ENCODE measurements at regions not wholly inside any gene's neighbourhood (a gene's known extent, or its start where the extent isn't known, plus 50 kb on each side); places are given as distances from the start of the nearest gene placed in this dataset.

DNA sequence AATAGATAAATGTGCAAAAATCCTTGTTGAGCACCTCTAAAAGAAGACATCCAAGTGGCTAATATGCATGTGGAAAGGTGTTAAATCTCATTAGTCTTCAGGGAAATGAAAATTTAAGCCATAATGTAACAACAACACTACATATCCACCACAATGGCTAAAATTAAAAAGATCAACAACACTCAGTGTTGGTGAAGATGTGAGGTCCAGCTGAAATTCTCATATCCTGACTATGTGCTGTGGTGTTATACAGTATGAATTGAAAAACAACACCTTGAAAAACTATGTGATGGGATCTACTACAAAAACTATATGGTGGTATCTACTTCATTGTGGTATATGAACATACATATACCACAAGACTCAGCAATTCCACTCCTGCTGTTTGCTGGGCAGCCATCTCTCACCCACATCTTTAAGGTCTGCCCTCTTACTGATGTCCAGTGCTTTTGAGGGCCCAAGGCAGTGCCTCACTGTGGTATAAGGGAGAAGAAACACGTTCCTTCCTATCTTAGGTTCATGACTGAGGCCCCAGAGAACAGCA, 146.4 kb downstream of the CD83 start:
- TF ChIP-seq EZH2 (IDR thresholded peaks at IDR 0.05; ENCODE audit: low read length, missing control alignments): no peak
- Histone ChIP-seq H3K36me3 (ENCODE audit: control insufficient read depth, insufficient read depth, low read length) (no peaks in the 10 kb centered on the region), H2AFZ (ENCODE audit: low read length) (no peak overlapping the region), H3K9me3 (ENCODE audit: control insufficient read depth, insufficient read depth, low read depth, low read length) (no peaks in the 10 kb centered on the region), H3K79me2 (ENCODE audit: control insufficient read depth, insufficient read depth, low read length) (no peaks in the 10 kb centered on the region), H3K27ac (ENCODE audit: insufficient read depth, low read length) (no peak overlapping the region), H3K4me3 (replicated peaks in 1 of 4; ENCODE audit: control extremely low read depth in 1 of 4, insufficient read depth in 1 of 4, low read depth in 3 of 4, low read length in 4 of 4) (no peak overlapping the region), H3K27me3 (ENCODE audit: control insufficient read depth, insufficient read depth, low read length) (peaks cover 4% of the 10 kb centered on the region), H3K9ac (ENCODE audit: insufficient read depth, low read length) (no peak overlapping the region), H3K4me2 (ENCODE audit: extremely low read depth, insufficient read depth, low read length) (no peak overlapping the region), H4K20me1 (ENCODE audit: control insufficient read depth, extremely low read depth, insufficient read depth, low read length) (no peaks in the 10 kb centered on the region), H3K4me1 (ENCODE audit: control insufficient read depth, extremely low read depth, insufficient read depth, low read length) (no peaks in the 10 kb centered on the region)
- no peak for DNase-seq (ENCODE audit: low read depth in 2 of 2)

DNA sequence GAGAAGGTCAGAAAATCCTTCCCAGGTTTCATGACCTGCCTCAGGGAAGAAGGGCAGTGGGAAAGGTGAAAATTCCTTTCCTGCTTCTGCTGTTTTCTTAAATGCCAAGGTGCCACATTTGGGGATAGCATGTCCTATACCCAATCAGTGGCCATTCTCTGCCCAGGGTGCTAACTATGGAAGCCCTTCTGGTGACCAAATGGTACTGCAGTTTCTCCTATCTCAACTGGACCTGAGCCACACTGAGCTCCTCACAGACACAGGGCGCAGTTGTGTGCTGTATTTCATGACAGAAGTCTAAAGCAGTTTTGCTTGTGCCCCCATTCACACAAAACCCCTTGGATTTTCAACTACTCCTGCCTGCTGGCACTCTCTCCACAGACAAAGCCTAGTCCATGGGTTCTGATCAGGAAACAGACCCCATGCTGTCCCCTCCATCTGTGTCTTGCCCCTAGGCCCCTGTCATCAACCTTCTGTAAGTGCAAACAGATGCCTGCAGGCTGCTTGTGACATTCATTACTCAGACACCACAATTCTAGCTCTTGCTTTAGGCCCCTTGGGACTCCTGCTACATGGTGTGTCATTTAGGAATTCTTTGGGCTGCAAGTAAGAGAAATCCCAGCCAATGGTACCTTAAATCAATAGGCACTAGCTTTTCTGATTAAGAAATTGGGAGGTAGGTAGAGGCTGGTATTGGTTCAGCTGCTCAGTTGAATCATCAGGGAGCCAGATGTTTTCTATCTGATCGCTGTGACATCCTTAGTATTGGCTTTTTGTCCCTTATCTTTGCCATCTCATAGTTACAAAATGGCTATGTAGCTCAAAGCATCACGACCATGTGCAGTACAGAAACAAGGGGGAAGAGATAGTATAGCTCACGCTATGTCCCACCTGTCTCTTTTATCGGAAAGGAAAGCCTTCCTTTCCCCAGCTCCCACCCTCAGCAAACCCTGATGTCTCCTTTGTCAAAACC, 147.8 kb downstream of the CD83 start:
- Histone ChIP-seq H3K27ac (ENCODE audit: insufficient read depth, low read length) (no peak overlapping the region), H3K4me3 (replicated peaks in 1 of 4; ENCODE audit: control extremely low read depth in 1 of 4, insufficient read depth in 1 of 4, low read depth in 3 of 4, low read length in 4 of 4) (no peak overlapping the region)
- no peak for DNase-seq (ENCODE audit: low read depth in 2 of 2)

DNA sequence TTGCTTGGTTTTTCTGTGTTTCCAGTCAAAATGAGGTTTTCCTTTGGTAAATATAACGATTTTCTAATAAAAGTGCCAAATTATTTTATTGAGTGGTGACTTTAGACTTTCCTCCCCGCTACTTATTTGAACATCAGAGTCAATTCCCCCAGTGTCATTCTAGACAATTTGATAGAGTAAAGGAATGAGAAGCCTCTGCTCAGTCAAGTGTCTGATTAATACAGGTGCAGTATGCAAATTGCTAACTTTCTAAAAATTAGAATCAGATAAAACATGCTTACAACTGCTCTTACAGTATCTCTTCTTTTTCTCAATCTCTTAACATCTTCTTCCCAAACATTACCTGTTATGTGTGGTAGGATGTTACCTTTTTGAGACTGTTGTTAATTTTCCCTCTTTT, 148.7 kb downstream of the CD83 start:
- Histone ChIP-seq H3K9me3 (ENCODE audit: control insufficient read depth, insufficient read depth, low read depth, low read length) (no peaks in the 10 kb centered on the region), H4K20me1 (ENCODE audit: control insufficient read depth, extremely low read depth, insufficient read depth, low read length) (no peaks in the 10 kb centered on the region), H3K36me3 (ENCODE audit: control insufficient read depth, insufficient read depth, low read length) (no peaks in the 10 kb centered on the region), H3K27ac (ENCODE audit: insufficient read depth, low read length) (no peak overlapping the region), H3K27me3 (ENCODE audit: control insufficient read depth, insufficient read depth, low read length) (peaks cover 4% of the 10 kb centered on the region), H3K79me2 (ENCODE audit: control insufficient read depth, insufficient read depth, low read length) (no peaks in the 10 kb centered on the region), H3K4me2 (ENCODE audit: extremely low read depth, insufficient read depth, low read length) (no peak overlapping the region), H3K4me1 (ENCODE audit: control insufficient read depth, extremely low read depth, insufficient read depth, low read length) (no peaks in the 10 kb centered on the region), H3K4me3 (replicated peaks in 1 of 4; ENCODE audit: control extremely low read depth in 1 of 4, insufficient read depth in 1 of 4, low read depth in 3 of 4, low read length in 4 of 4) (no peak overlapping the region), H3K9ac (ENCODE audit: insufficient read depth, low read length) (no peak overlapping the region), H2AFZ (ENCODE audit: low read length) (no peak overlapping the region)
- DNase-seq (ENCODE audit: low read depth in 2 of 2): no peak
- TF ChIP-seq EZH2 (IDR thresholded peaks at IDR 0.05; ENCODE audit: low read length, missing control alignments): no peak
- TF ChIP-seq, protein P1, sequence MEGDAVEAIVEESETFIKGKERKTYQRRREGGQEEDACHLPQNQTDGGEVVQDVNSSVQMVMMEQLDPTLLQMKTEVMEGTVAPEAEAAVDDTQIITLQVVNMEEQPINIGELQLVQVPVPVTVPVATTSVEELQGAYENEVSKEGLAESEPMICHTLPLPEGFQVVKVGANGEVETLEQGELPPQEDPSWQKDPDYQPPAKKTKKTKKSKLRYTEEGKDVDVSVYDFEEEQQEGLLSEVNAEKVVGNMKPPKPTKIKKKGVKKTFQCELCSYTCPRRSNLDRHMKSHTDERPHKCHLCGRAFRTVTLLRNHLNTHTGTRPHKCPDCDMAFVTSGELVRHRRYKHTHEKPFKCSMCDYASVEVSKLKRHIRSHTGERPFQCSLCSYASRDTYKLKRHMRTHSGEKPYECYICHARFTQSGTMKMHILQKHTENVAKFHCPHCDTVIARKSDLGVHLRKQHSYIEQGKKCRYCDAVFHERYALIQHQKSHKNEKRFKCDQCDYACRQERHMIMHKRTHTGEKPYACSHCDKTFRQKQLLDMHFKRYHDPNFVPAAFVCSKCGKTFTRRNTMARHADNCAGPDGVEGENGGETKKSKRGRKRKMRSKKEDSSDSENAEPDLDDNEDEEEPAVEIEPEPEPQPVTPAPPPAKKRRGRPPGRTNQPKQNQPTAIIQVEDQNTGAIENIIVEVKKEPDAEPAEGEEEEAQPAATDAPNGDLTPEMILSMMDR (conservative IDR thresholded peaks at IDR 0.05 in 1 of 2, IDR thresholded peaks at IDR 0.05 in 1 of 2; ENCODE audit: low read depth in 1 of 2, low read length in 2 of 2): no peak

More for the DNA sequence above, 147.8 kb downstream of the CD83 start:
- Histone ChIP-seq H3K9me3 (ENCODE audit: control insufficient read depth, insufficient read depth, low read depth, low read length) (no peaks in the 10 kb centered on the region), H3K36me3 (ENCODE audit: control insufficient read depth, insufficient read depth, low read length) (no peaks in the 10 kb centered on the region), H3K4me1 (ENCODE audit: control insufficient read depth, extremely low read depth, insufficient read depth, low read length) (no peaks in the 10 kb centered on the region), H2AFZ (ENCODE audit: low read length) (no peak overlapping the region), H3K9ac (ENCODE audit: insufficient read depth, low read length) (no peak overlapping the region), H4K20me1 (ENCODE audit: control insufficient read depth, extremely low read depth, insufficient read depth, low read length) (no peaks in the 10 kb centered on the region), H3K79me2 (ENCODE audit: control insufficient read depth, insufficient read depth, low read length) (no peaks in the 10 kb centered on the region), H3K27me3 (ENCODE audit: control insufficient read depth, insufficient read depth, low read length) (peaks cover 4% of the 10 kb centered on the region), H3K4me2 (ENCODE audit: extremely low read depth, insufficient read depth, low read length) (no peak overlapping the region)
- TF ChIP-seq EZH2 (IDR thresholded peaks at IDR 0.05; ENCODE audit: low read length, missing control alignments): no peak
- TF ChIP-seq, protein P1 (conservative IDR thresholded peaks at IDR 0.05 in 1 of 2, IDR thresholded peaks at IDR 0.05 in 1 of 2; ENCODE audit: low read depth in 1 of 2, low read length in 2 of 2): no peak
